NB4 (cell line): ENCODE measurements at regions not wholly inside any gene's neighbourhood (a gene's known extent, or its start where the extent isn't known, plus 50 kb on each side); places are given as distances from the start of the nearest gene placed in this dataset.

Experiments
- CTCF ChIP-seq: IDR thresholded peaks from one replicate; pipeline ENCODE4 v1.5.1; 2012; ENCODE audit warnings: low read depth, low read length
- MAX ChIP-seq: IDR thresholded peaks from 2 replicates; pipeline ENCODE4 v1.6.1; 2011; ENCODE audit warnings: low read depth, low read length
- POLR2A ChIP-seq: IDR thresholded peaks from 2 replicates; pipeline ENCODE4 v1.6.1; 2011; ENCODE audit warnings: mild to moderate bottlenecking; ENCODE audit not compliant: insufficient read length; ENCODE audit errors: extremely low read depth

- TF ChIP-seq CTCF = no peak
- TF ChIP-seq MAX = no peak
- TF ChIP-seq POLR2A = no peak
Observed at GRCh38 chr4:58499182-58499581, 1389.0 kb upstream of the IGFBP7 start.
